ENCODE measurements at regions not wholly inside any gene's neighbourhood (a gene's known extent, or its start where the extent isn't known, plus 50 kb on each side); places are given as distances from the start of the nearest gene placed in this dataset.

GRCh38 chr5:2486373-2486772, 265.1 kb downstream of the IRX2 start:
- Mint-ChIP-seq H3K36me3 (ENCODE audit: low read depth) (peaks cover 1% of the 10 kb centered on the region; the same call in 1 of the 3 replicates), H3K27ac (no peak overlapping the region), H3K4me3 (no peak overlapping the region), H3K9me3 (peaks cover 38% of the 10 kb centered on the region), H3K27me3 (ENCODE audit: insufficient read depth, low read depth, poor library complexity) (no peaks in the 10 kb centered on the region), H3K4me1 (no peaks in the 10 kb centered on the region)
- no peaks in the 10 kb centered on the region for H3K79me2 ChIP-seq (replicated peaks; ENCODE audit: insufficient read depth)
- H2AFZ ChIP-seq, result no peak overlapping the region
- no peaks in the 10 kb centered on the region for H3F3A ChIP-seq (replicated peaks; ENCODE audit: low read depth)
- H3K27ac ChIP-seq (ENCODE audit: low read depth), result no peak overlapping the region
- no peaks in the 10 kb centered on the region for H3K4me1 ChIP-seq (ENCODE audit: insufficient read depth)
- H4K20me1 ChIP-seq (replicated peaks; ENCODE audit: insufficient read depth), result no peaks in the 10 kb centered on the region
- TF ChIP-seq POLR2AphosphoS5 (IDR thresholded peaks at IDR 0.05; ENCODE audit: low read depth), result no peak
- TF ChIP-seq JUNB (IDR thresholded peaks at IDR 0.05; ENCODE audit: unreplicated experiment), result no peak
- TF ChIP-seq ZNF114 (CRISPR knock-in tag; IDR thresholded peaks at IDR 0.05), result no peak
- no peak for TF ChIP-seq STAT1 (IDR thresholded peaks at IDR 0.05; ENCODE audit: unreplicated experiment)
- no peak for TF ChIP-seq ETS1 (IDR thresholded peaks at IDR 0.05)
- TF ChIP-seq EZH2 (IDR thresholded peaks at IDR 0.05; ENCODE audit: low read depth, unreplicated experiment), result no peak
- no peak for TF ChIP-seq CREB1 (CRISPR knock-in tag; IDR thresholded peaks at IDR 0.05; ENCODE audit: low read depth)
- no peak for TF ChIP-seq EZH2phosphoT487 (IDR thresholded peaks at IDR 0.05; ENCODE audit: unreplicated experiment)
- no peak for TF ChIP-seq ZNF331 (CRISPR knock-in tag; IDR thresholded peaks at IDR 0.05; ENCODE audit: low read depth)
- TF ChIP-seq CTCF (conservative IDR thresholded peaks at IDR 0.05; ENCODE audit: low read depth in 2 of 2), result no peak
- TF ChIP-seq NANOG (IDR thresholded peaks at IDR 0.05; ENCODE audit: borderline replicate concordance), result no peak
- TF ChIP-seq REST (IDR thresholded peaks at IDR 0.05; ENCODE audit: unreplicated experiment), result no peak
- TF ChIP-seq ZNF462 (CRISPR knock-in tag; IDR thresholded peaks at IDR 0.05), result no peak
- no peaks in the 10 kb centered on the region; the same call in 1 of the 2 replicates for H3K36me3 ChIP-seq (ENCODE audit: insufficient read depth)
- ATAC-seq, result no peak
- no peak overlapping the region for H3K4me3 ChIP-seq
- no peak for DNase-seq (ENCODE audit: low spot score)
- H3K9me2 ChIP-seq (ENCODE audit: insufficient read depth), result no peaks in the 10 kb centered on the region
- H3K4me2 ChIP-seq, result no peak overlapping the region
- no peaks in the 10 kb centered on the region for H3K27me3 ChIP-seq (ENCODE audit: insufficient read depth)

All from GM23338 (cell line).